Mesendoderm (in vitro differentiated cells): ENCODE measurements at regions not wholly inside any gene's neighbourhood (a gene's known extent, or its start where the extent isn't known, plus 50 kb on each side); places are given as distances from the start of the nearest gene placed in this dataset.

ENCODE experiments used
- DNase-seq: peaks from one replicate; pipeline ENCODE4 v3.0.0; 2013
- H2AK5ac ChIP-seq: 2 replicates; pipeline ENCODE4 v1.6.1; 2013; ENCODE audit warnings: low read length, inconsistent platforms
- H2BK120ac ChIP-seq: 2 replicates; pipeline ENCODE4 v1.6.1; 2013; ENCODE audit warnings: low read depth, mild to moderate bottlenecking, low read length, moderate library complexity, mixed read lengths
- H2BK15ac ChIP-seq: replicated peaks from 2 replicates; pipeline ENCODE4 v1.6.1; 2013; ENCODE audit warnings: low read depth, mild to moderate bottlenecking, moderate library complexity
- H2BK5ac ChIP-seq: 2 replicates; pipeline ENCODE4 v1.6.1; 2013; ENCODE audit warnings: low read length, inconsistent platforms
- H3K18ac ChIP-seq: 2 replicates; pipeline ENCODE4 v1.6.1; 2013; ENCODE audit warnings: mild to moderate bottlenecking, low read length, mixed read lengths
- H3K23ac ChIP-seq: one replicate; pipeline ENCODE4 v1.6.1; 2013; ENCODE audit warnings: low read length
- H3K27ac ChIP-seq: 2 replicates; pipeline ENCODE4 v1.5.1; 2013; ENCODE audit warnings: low read depth, mild to moderate bottlenecking, inconsistent platforms, low read length, moderate library complexity
- H3K27me3 ChIP-seq: 2 replicates; pipeline ENCODE4 v1.6.1; 2013; ENCODE audit warnings: low read length, control low read depth, mild to moderate bottlenecking, inconsistent platforms; ENCODE audit not compliant: insufficient read depth, poor library complexity
- H3K36me3 ChIP-seq: 2 replicates; pipeline ENCODE4 v1.6.1; 2013; ENCODE audit warnings: low read length, inconsistent platforms; ENCODE audit not compliant: control insufficient read depth, insufficient read depth
- H3K4ac ChIP-seq: one replicate; pipeline ENCODE4 v1.6.1; 2013; ENCODE audit warnings: low read depth, mild to moderate bottlenecking, low read length, moderate library complexity
- H3K4me1 ChIP-seq: 2 replicates; pipeline ENCODE4 v1.6.1; 2013; ENCODE audit warnings: low read depth, low read length, inconsistent platforms; ENCODE audit not compliant: control insufficient read depth
- H3K4me2 ChIP-seq: 2 replicates; pipeline ENCODE4 v1.6.1; 2013; ENCODE audit warnings: low read length
- H3K4me3 ChIP-seq: 2 replicates; pipeline ENCODE4 v1.5.1; 2013; ENCODE audit warnings: mild to moderate bottlenecking, low read length
- H3K56ac ChIP-seq: one replicate; pipeline ENCODE4 v1.6.1; 2013; ENCODE audit warnings: low read length
- H3K79me1 ChIP-seq: 2 replicates; pipeline ENCODE4 v1.6.1; 2013; ENCODE audit warnings: low read length, inconsistent platforms
- H3K79me2 ChIP-seq: 2 replicates; pipeline ENCODE4 v1.6.1; 2013; ENCODE audit warnings: mild to moderate bottlenecking, low read length; ENCODE audit not compliant: control insufficient read depth, insufficient read depth
- H3K9ac ChIP-seq: 2 replicates; pipeline ENCODE4 v1.6.1; 2013; ENCODE audit warnings: low read length, inconsistent platforms
- H4K5ac ChIP-seq: one replicate; pipeline ENCODE4 v1.6.1; 2013; ENCODE audit warnings: low read length
- H4K8ac ChIP-seq: one replicate; pipeline ENCODE4 v1.6.1; 2013; ENCODE audit warnings: low read depth, mild to moderate bottlenecking, control low read depth, low read length, moderate library complexity
- WGBS: extraction: QIAGEN DNeasy Blood & Tissue Kit; methylation state at CpG from one replicate; pipeline ENCODE4 v1.1.7; 2013; ENCODE audit warnings: low lambda C conversion rate, missing lambda C conversion rate; ENCODE audit not compliant: insufficient coverage; ENCODE audit errors: extremely low coverage; 5-methylcytosine and 5-hydroxymethylcytosine counted together

DNA sequence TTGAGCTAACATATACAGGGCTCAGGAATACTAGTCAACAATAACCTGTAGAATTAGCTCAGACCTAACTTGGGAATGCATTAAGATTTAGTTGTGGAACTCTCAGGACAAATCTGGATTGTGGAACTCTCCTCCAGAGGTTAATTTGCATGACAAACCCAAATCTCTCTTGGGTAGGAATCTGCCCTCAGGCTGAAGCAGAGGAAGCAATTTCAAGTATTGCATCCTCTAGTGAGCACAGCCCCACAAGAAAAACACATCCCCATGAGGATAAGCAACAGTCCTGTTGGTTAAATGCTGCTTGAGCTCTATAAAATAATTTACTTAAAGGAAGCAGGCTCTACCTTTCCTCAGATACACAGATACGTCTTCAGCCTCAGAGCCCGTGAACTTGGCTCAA, 170.9 kb upstream of the STXBP5 start:
- no peak overlapping the region for H4K8ac ChIP-seq
- H3K79me1 ChIP-seq, result no peaks in the 10 kb centered on the region
- H3K56ac ChIP-seq, result no peak overlapping the region
- no peaks in the 10 kb centered on the region for H3K27me3 ChIP-seq
- no peaks in the 10 kb centered on the region for H3K36me3 ChIP-seq
- H3K9ac ChIP-seq, result no peak overlapping the region
- H2BK5ac ChIP-seq, result no peak overlapping the region
- no peaks in the 10 kb centered on the region for H3K79me2 ChIP-seq
- H3K18ac ChIP-seq, result no peak overlapping the region
- H3K4me3 ChIP-seq, result no peak overlapping the region
- no CpG with 5 or more reads among the region's 2 CpGs for WGBS
- H3K4ac ChIP-seq, result no peak overlapping the region
- H2BK120ac ChIP-seq, result no peak overlapping the region
- DNase-seq, result peak; percentile 90
- H3K23ac ChIP-seq, result no peak overlapping the region
- no peak overlapping the region for H3K27ac ChIP-seq
- H2BK15ac ChIP-seq, result no peak overlapping the region
- H2AK5ac ChIP-seq, result no peak overlapping the region
- no peak overlapping the region for H3K4me2 ChIP-seq
- no peaks in the 10 kb centered on the region for H3K4me1 ChIP-seq
- H4K5ac ChIP-seq, result no peak overlapping the region

DNA sequence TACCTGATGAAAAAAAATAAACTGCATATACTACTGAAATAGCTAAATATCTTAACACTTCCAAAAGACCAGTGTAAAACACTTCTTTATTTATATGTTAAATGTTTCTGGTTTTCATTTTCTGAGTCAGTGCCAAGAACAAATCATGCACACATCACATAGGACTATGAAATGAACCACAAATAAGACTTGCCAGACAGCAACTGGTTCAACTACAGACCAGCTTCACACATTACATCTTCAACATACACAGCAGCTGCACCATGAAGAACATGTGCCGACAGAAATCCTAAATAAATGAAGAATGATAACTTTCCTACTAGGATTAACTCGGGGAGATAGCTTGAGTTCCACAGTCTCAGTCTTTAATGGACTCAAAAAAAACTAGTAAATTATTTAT, 168.3 kb upstream of the STXBP5 start:
- no peak overlapping the region for H2BK5ac ChIP-seq
- H4K5ac ChIP-seq, result no peak overlapping the region
- WGBS, result no CpG with 5 or more reads among the region's 2 CpGs
- H3K4me1 ChIP-seq, result no peaks in the 10 kb centered on the region
- no peaks in the 10 kb centered on the region for H3K79me1 ChIP-seq
- H3K4me3 ChIP-seq, result no peak overlapping the region
- H3K9ac ChIP-seq, result no peak overlapping the region
- no peaks in the 10 kb centered on the region for H3K36me3 ChIP-seq
- H3K27ac ChIP-seq, result no peak overlapping the region
- H3K18ac ChIP-seq, result no peak overlapping the region
- H3K23ac ChIP-seq, result no peak overlapping the region
- no peak overlapping the region for H3K56ac ChIP-seq
- H2AK5ac ChIP-seq, result no peak overlapping the region
- H2BK15ac ChIP-seq, result no peak overlapping the region
- no peak overlapping the region for H2BK120ac ChIP-seq
- H3K4me2 ChIP-seq, result no peak overlapping the region
- DNase-seq, result no peak
- H3K79me2 ChIP-seq, result no peaks in the 10 kb centered on the region
- H4K8ac ChIP-seq, result no peak overlapping the region
- H3K27me3 ChIP-seq, result no peaks in the 10 kb centered on the region
- no peak overlapping the region for H3K4ac ChIP-seq

DNA sequence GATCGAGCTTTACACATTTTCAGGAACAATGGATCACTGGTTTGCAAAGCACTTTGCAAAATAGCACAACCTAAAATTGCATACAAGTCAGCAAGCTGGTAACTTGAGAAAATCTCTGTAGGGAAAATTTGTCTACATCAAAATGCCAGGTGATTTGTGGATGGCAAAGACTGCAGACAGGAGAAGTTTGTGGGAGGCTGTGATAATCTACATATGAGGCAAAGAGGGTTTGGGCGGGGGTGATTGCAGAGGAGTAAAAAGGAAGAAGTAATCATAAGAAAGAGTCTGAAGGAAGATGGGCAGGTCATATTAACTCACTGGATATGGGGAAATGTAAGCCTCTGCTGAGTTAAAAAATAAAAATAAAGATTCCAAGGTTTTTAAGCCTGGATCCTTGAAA, 166.3 kb upstream of the STXBP5 start:
- no peak overlapping the region for H2BK5ac ChIP-seq
- no peak overlapping the region for H3K4me2 ChIP-seq
- no peak overlapping the region for H3K18ac ChIP-seq
- H3K9ac ChIP-seq, result no peak overlapping the region
- H3K27me3 ChIP-seq, result no peaks in the 10 kb centered on the region
- H3K79me1 ChIP-seq, result no peaks in the 10 kb centered on the region
- no peak overlapping the region for H4K5ac ChIP-seq
- no peak for DNase-seq
- no CpG with 5 or more reads among the region's 2 CpGs for WGBS
- H3K4ac ChIP-seq, result no peak overlapping the region
- no peak overlapping the region for H3K27ac ChIP-seq
- no peaks in the 10 kb centered on the region for H3K4me1 ChIP-seq
- H2BK15ac ChIP-seq, result no peak overlapping the region
- no peak overlapping the region for H4K8ac ChIP-seq
- no peak overlapping the region for H3K23ac ChIP-seq
- no peak overlapping the region for H2BK120ac ChIP-seq
- no peak overlapping the region for H2AK5ac ChIP-seq
- no peak overlapping the region for H3K4me3 ChIP-seq
- no peaks in the 10 kb centered on the region for H3K36me3 ChIP-seq
- no peak overlapping the region for H3K56ac ChIP-seq
- H3K79me2 ChIP-seq, result no peaks in the 10 kb centered on the region

DNA sequence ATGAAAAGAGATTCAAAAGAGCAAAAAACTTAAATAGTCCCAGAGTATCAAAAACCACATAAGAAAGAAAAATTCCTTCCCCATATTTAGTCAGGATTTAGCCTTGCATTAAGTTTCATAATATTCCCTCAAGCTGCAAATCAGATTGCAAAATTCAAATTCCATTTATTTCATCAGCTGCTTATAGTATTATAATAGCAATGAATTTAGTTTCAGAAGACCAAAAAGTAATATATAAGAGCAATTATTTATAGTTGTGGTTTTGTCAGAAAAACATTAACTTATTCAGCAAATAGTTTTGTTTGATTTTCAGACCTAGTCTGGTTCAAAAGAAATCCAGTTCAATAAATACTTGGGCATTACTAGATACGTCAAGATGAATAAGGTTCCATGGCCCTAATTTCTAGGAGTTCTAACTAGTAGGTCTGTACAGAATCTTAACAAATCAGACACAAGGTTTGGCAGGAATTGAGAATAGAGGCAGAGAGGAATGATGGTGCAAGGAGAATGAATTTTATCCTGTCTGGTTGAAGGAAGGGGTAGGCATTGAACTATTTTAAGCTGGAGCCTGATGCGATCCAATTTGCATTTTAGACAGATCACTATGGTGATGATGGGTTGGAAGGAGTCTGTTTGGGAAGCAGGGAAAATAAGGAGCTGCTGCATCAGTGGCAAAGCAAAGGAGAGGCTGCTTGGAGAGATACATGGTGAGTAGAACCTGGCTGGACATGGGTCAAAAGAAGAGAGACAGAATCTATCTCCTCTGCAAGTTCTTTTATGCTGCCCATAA, 163.9 kb upstream of the STXBP5 start:
- Histone ChIP-seq H3K9ac (no peak overlapping the region), H2AK5ac (no peak overlapping the region), H3K56ac (no peak overlapping the region), H3K4me1 (no peaks in the 10 kb centered on the region), H3K4me2 (no peak overlapping the region), H2BK15ac (no peak overlapping the region), H3K79me2 (no peaks in the 10 kb centered on the region), H2BK120ac (no peak overlapping the region), H3K27me3 (no peaks in the 10 kb centered on the region), H3K18ac (no peak overlapping the region), H3K4ac (no peak overlapping the region), H3K27ac (no peak overlapping the region), H4K8ac (no peak overlapping the region), H2BK5ac (no peak overlapping the region), H3K4me3 (no peak overlapping the region), H3K23ac (no peak overlapping the region), H3K36me3 (no peaks in the 10 kb centered on the region), H4K5ac (no peak overlapping the region), H3K79me1 (no peaks in the 10 kb centered on the region)
- WGBS, result no CpG with 5 or more reads among the region's 2 CpGs
- no peak for DNase-seq

DNA sequence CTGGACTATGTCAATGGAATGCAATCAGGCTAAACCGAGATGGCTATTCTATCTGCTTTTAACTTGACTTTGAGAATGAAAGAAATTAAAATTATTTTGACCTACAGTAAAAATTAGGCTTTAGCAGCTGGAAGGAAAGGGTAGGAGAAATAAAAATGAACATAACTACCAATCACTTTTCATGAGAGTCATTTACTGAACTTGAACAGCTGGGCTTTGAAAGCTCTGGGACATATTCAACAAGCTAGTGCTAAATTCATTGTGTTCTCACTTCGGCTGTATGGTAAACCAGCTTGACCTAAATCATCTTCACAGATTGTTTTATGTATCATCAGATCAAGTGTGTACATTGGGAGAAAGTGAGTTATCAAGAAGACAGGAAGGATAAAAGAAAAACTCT, 161.5 kb upstream of the STXBP5 start:
- no peaks in the 10 kb centered on the region for H3K79me1 ChIP-seq
- H2BK120ac ChIP-seq, result no peak overlapping the region
- no peaks in the 10 kb centered on the region for H3K79me2 ChIP-seq
- no peak overlapping the region for H3K18ac ChIP-seq
- no peak overlapping the region for H4K5ac ChIP-seq
- no peaks in the 10 kb centered on the region for H3K36me3 ChIP-seq
- no peak overlapping the region for H2BK15ac ChIP-seq
- no peak overlapping the region for H3K9ac ChIP-seq
- no peak overlapping the region for H3K4ac ChIP-seq
- H2BK5ac ChIP-seq, result no peak overlapping the region
- no peak overlapping the region for H4K8ac ChIP-seq
- H3K4me3 ChIP-seq, result no peak overlapping the region
- no peak overlapping the region for H2AK5ac ChIP-seq
- DNase-seq, result no peak
- H3K4me2 ChIP-seq, result no peak overlapping the region
- no CpG with 5 or more reads among the region's 2 CpGs for WGBS
- H3K56ac ChIP-seq, result no peak overlapping the region
- no peaks in the 10 kb centered on the region for H3K27me3 ChIP-seq
- no peaks in the 10 kb centered on the region for H3K4me1 ChIP-seq
- no peak overlapping the region for H3K27ac ChIP-seq
- H3K23ac ChIP-seq, result no peak overlapping the region

DNA sequence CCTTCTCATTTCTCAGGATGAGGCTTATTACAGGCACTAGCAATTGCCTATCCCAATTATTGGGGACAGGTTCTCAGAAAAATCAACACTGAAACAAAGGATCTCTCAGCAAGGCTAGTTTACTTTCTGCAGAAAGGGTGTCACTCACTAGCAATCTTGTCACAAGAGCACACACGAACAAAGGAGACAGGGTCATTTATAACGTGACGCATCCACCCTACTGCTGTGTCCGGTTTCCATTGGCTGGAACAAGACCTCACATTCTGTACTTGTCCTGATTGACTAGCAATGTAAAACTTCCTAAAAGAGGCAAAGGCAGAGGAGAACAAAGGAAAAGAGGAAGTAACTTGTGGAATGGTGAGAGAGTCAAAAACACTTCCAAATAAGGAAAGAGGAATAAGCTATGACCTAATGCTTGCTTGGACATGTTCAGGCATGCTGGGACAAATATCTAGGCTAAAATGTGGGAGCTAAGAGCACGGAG, 160.2 kb upstream of the STXBP5 start:
- no peaks in the 10 kb centered on the region for H3K79me2 ChIP-seq
- no peak overlapping the region for H2AK5ac ChIP-seq
- H3K79me1 ChIP-seq, result no peaks in the 10 kb centered on the region
- no peak overlapping the region for H2BK15ac ChIP-seq
- no peak overlapping the region for H3K27ac ChIP-seq
- H3K4ac ChIP-seq, result no peak overlapping the region
- DNase-seq, result no peak
- H4K5ac ChIP-seq, result no peak overlapping the region
- H3K27me3 ChIP-seq, result no peaks in the 10 kb centered on the region
- H3K56ac ChIP-seq, result no peak overlapping the region
- H4K8ac ChIP-seq, result no peak overlapping the region
- no peak overlapping the region for H2BK120ac ChIP-seq
- H3K4me3 ChIP-seq, result no peak overlapping the region
- no peak overlapping the region for H3K9ac ChIP-seq
- H3K18ac ChIP-seq, result no peak overlapping the region
- no peak overlapping the region for H2BK5ac ChIP-seq
- H3K36me3 ChIP-seq, result no peaks in the 10 kb centered on the region
- no peaks in the 10 kb centered on the region for H3K4me1 ChIP-seq
- H3K23ac ChIP-seq, result no peak overlapping the region
- no CpG with 5 or more reads among the region's 5 CpGs for WGBS
- H3K4me2 ChIP-seq, result no peak overlapping the region
